ENCODE measurements at regions not wholly inside any gene's neighbourhood (a gene's known extent, or its start where the extent isn't known, plus 50 kb on each side); places are given as distances from the start of the nearest gene placed in this dataset.

DNA sequence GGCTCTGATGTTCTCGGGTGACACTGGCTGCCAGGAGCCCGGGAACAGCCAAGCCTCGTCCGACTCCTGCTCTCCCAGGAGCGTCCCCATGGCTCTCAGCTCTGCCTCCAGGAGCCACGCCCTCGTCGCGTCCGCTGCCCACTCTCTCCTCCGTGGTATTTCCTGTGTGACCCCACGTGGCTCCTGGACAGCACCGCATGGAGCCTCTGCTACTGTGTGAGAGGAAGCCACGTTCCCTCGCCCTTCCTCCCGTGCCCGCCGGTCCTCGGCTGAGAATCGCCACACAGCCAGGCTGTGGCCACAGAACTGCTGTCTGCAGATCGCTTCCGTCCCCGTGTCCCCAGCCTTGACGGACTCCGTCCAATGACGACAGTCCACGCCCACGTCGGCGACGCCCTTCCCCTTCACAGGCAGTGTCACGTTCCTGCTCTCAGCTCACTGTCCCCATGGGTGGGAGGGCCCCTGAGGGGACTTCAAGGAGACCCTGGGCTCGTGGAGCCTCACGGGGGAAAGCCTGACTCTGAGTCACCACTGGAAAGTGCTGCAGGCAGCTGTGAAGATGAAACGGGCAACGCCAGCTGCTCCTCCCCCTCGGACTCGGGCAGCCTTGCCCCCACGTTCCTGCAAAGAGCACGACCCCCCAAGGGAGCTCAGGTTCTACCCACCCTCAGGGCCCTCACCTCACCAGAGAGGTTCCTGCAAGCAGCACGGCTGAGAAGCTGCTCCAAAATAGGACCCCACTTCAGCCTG is 458.5 kb downstream of the BRD1 start:
- DNase-seq (ENCODE audit: low read depth in 3 of 3): no peak

GRCh38 chr22:49368221-49368975 is 459.3 kb downstream of the BRD1 start:
- no peak for DNase-seq (ENCODE audit: low read depth in 3 of 3)

DNA sequence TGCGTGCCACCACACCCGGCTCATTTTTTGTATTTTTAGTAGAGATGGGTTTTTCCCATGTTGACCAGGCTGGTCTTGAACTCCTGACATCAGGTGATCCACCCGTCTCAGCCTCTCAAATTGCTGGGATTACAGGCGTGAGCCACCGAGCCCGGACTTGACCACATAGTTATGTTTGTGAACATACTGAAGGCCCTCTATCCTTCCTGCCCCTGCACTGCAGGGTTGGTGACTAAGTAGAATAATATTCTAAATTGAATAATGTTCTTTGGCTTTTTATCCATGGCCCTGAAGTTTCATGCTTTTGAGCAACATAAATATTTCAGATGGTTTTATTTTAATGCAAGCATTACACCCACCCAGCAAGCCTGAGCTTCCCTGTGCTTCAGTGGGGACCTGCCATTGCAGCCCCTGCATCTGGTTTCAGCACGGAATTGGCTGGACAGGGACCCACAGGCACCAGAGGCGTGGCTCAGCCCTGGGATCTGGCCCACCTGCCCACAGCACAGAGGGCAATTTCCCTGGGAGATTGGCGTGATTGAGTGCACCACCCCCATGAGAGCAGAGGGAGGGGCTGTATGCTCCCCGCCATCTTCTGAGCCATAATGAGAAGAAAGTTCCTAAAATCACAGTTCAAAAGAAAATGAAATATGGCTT is 460.5 kb downstream of the BRD1 start:
- DNase-seq (ENCODE audit: low read depth in 3 of 3): no peak

GRCh38 chr22:49366437-49366836 is 461.2 kb downstream of the BRD1 start:
- no peak for DNase-seq (ENCODE audit: low read depth in 3 of 3)

- no peak for DNase-seq (ENCODE audit: low read depth in 3 of 3)
Observed at GRCh38 chr22:49365910-49366309, 461.8 kb downstream of the BRD1 start.

DNA sequence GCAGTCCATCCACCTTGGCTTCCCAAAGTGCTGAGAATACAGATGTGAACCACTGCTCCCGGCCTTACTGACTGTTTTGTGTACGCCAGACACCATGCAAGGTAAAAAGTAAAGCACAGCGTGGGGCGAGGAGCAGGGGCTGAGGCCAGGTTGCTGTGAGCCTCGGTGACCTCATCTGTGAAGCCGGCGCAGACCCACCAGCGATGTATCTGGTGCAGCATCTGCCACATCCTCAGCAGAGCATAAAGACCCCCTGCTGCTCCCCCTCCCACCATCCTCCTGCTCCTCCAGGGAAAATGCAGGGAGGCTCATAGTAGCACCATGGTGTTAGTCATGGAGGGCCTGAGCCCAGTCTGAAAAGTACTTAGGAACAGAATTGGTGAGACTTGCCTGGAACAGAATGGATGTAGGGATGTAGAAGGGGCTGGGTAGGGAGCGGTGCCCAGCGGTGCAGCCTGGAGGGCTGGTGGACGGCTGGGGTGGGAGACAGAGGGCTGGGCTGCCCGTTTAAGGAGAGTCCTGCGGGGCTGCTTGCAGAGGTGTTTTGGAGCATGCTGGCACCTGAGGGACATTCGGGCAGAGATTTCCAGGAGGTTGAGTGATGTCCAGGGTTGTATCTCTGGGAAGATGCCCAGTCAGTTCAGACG is 462.4 kb downstream of the BRD1 start:
- no peak for DNase-seq (ENCODE audit: low read depth in 3 of 3)

GRCh38 chr22:49364398-49364797 is 463.3 kb downstream of the BRD1 start:
- no peak for DNase-seq (ENCODE audit: low read depth in 3 of 3)

DNA sequence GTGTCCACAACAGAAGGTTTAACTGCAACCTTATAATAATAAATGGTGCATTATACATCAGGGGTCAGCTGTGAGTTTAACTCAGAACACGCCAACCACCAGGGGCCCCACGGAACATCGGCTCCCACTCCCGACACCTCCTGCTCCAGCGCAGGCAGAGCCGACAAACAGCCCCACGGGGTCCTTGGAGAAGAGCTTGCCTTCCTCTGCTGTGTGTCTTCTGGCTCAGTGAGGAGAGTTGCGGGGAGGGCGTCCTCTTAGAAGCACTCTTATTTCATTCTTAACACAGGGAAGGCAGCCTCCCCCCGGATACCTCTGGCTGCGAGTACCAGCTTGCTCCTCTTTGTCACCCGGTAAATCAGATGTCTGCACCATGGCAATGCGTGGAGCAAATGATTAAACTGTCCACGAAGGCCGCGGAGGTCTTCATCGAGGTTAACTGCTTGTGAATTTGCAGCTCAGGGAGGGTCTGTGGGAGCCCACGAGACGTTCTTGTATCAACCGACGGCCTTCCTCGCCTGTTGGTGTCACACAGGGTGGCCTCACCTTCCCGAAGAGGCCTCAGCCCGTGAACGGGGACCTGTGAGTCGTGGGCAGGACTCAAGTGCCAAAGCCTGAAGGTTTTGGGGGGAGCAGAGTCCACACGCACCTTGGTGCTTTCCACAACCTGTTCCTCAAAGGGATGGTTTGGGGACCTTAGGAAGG is 464.0 kb downstream of the BRD1 start:
- DNase-seq (ENCODE audit: low read depth in 3 of 3): no peak

- DNase-seq (ENCODE audit: low read depth in 3 of 3): no peak
Observed at GRCh38 chr22:49362211-49362839, 465.3 kb downstream of the BRD1 start.

GRCh38 chr22:49361164-49361563 is 466.5 kb downstream of the BRD1 start:
- DNase-seq (ENCODE audit: low read depth in 3 of 3): no peak

- no peak for DNase-seq (ENCODE audit: low read depth in 3 of 3)
Observed at GRCh38 chr22:49360746-49361145, 466.9 kb downstream of the BRD1 start.

DNA sequence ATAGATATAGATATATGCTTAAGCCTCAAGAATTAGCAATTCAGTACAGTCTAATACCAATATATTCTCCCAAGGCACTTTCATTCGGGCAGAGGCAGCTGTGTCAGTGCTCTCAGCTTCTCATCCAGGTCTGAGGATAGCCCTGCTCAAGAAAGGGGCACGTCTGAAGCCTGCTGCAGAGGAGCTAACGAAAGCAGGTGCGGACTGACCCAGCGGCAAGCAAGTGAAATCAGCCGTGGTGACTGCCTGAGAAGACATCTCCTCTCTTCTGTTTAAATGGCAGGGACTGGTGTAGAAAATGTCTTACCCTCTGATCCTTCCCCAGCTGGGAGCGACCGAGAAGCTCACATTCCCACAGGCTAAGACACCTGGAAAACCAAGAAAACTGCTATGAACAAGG is 468.6 kb downstream of the BRD1 start:
- DNase-seq (ENCODE audit: low read depth in 3 of 3): no peak

GRCh38 chr22:49357661-49358440 is 469.8 kb downstream of the BRD1 start:
- no peak for DNase-seq (ENCODE audit: low read depth in 3 of 3)

- DNase-seq (ENCODE audit: low read depth in 3 of 3): no peak
Observed at GRCh38 chr22:49356428-49356827, 471.2 kb downstream of the BRD1 start.

DNA sequence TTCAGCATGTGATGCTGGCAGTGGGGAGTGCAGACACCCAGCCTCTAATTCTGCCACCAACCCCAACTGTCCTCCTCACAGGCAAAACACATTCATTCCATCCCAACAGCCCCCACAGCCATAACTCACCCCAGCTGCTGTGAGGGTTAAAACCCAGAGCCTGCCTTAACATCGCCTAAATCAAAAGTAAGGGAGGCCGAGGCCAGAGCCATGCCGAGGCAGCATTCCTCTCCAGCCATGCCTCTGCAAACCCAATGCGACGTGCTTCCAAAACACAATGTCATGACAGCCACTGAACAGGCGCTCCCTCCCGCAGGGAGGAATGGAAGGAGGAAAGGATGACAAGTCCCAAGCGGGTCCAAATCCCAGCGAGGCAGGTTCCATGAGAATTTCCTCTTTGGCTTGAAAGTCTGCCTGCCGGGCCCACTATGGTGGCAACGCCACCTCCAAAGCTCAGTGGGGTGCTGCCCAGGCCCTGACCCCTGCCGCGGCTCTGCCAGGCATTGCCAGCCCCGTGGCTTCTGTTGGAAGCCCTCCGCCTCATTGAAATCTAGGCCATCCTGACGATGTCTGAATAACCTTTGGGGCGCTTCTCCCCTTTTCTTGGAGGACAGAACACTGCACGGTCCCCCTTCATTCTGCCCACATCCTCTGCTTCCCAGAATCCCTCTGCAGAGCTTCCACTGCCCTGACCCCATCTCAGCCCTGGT is 472.3 kb downstream of the BRD1 start:
- no peak for DNase-seq (ENCODE audit: low read depth in 3 of 3)

DNA sequence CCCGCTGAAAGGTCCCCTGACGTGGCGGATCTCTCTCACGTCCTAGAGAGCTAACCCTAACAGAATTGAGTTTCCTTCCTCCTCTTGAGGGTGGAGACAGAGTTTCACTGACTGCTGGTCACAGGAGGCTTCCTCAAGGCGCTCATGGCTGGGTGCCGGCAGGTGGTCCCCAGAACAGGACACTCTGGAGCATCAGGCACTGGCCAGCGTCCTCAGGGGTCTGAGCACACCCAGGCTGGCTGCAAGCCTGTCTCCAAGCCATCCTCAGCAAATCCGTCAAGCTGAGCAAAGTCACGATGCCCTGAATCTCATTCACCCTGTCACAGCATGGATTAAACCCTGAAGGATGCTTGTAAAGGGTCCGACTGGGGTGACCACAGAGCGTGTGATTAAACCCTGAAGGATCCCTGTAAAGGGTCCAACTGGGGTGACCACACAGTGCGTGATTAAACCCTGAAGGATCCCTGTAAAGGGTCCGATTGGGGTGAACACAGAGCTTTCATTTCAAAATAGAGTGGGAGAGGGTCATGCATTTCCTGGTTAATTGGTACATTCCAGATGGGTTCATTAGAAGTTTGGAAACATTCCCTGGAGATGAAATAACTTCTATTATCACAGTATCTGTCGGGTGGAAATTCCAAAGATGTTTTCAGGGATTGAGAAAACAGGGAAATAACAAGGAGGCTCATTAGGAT is 473.0 kb downstream of the BRD1 start:
- DNase-seq (ENCODE audit: low read depth in 3 of 3): no peak

- no peak for DNase-seq (ENCODE audit: low read depth in 3 of 3)
Observed at GRCh38 chr22:49353235-49353634, 474.4 kb downstream of the BRD1 start.

- no peak for DNase-seq (ENCODE audit: low read depth in 3 of 3)
Observed at GRCh38 chr22:49352361-49353169, 475.1 kb downstream of the BRD1 start.

All from stimulated activated CD4-positive, alpha-beta T cell treated with anti-CD3 and anti-CD28 coated beads, TNF-alpha, amount 100 ng/mL, for 48 hours (primary cell).